ENCODE measurements at regions not wholly inside any gene's neighbourhood (a gene's known extent, or its start where the extent isn't known, plus 50 kb on each side); places are given as distances from the start of the nearest gene placed in this dataset.

DNA sequence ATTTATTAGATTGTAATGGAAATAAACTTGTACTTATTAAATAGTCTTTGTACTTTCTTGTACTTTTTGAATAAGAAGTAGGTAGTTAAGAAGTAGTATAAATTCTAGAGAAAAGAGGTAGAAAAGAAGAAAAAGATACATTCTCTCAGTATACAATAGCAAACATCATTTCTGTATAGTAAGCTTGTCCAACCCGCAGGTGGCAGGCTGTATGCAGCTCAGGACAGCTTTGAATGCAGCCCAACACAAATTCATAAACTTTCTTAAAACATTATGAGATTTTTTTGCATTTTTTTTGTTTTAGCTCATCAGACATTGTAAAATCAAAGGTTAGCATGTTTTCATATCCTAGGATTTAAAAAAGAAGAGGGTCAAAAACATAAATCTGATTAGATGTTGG, 441.6 kb downstream of the DTHD1 start:
- Histone ChIP-seq H3K27me3 (ENCODE audit: control insufficient read depth, insufficient read depth, low read length) (no peaks in the 10 kb centered on the region), H3K36me3 (ENCODE audit: control insufficient read depth, insufficient read depth, low read length) (no peaks in the 10 kb centered on the region), H3K4me3 (ENCODE audit: low read depth, low read length) (no peak overlapping the region)
- ChIA-PET CTCF (no interaction called here), POLR2A (no interaction called here)
- no peak for DNase-seq (ENCODE audit: low read depth)
- TF ChIP-seq, protein P1, sequence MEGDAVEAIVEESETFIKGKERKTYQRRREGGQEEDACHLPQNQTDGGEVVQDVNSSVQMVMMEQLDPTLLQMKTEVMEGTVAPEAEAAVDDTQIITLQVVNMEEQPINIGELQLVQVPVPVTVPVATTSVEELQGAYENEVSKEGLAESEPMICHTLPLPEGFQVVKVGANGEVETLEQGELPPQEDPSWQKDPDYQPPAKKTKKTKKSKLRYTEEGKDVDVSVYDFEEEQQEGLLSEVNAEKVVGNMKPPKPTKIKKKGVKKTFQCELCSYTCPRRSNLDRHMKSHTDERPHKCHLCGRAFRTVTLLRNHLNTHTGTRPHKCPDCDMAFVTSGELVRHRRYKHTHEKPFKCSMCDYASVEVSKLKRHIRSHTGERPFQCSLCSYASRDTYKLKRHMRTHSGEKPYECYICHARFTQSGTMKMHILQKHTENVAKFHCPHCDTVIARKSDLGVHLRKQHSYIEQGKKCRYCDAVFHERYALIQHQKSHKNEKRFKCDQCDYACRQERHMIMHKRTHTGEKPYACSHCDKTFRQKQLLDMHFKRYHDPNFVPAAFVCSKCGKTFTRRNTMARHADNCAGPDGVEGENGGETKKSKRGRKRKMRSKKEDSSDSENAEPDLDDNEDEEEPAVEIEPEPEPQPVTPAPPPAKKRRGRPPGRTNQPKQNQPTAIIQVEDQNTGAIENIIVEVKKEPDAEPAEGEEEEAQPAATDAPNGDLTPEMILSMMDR (IDR thresholded peaks at IDR 0.05; ENCODE audit: insufficient read depth, low read depth, low read length), result no peak

DNA sequence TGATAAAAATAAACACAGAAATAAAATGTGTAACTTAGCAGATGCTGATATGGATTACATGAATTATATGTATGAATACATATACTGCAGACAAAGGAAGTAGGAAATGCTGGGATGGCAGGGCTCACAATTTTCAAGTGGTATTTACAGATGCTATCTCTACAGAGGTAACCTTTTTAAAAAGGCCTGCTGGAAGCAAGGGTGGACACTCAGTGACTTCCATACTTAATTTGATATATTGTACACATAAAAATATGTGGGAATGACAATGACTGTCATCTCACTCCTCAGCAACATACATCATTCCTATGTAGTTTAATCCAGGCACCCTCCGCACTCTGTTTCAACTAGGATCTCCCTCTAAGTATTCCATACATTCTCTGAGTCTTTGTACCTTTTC, 452.9 kb downstream of the DTHD1 start:
- no peaks in the 10 kb centered on the region for H3K27me3 ChIP-seq (ENCODE audit: control insufficient read depth, insufficient read depth, low read length)
- DNase-seq (ENCODE audit: low read depth), result no peak
- CTCF ChIA-PET, result no interaction called here
- H3K4me3 ChIP-seq (ENCODE audit: low read depth, low read length), result no peak overlapping the region
- H3K36me3 ChIP-seq (ENCODE audit: control insufficient read depth, insufficient read depth, low read length), result no peaks in the 10 kb centered on the region
- POLR2A ChIA-PET, result no interaction called here
- TF ChIP-seq, protein P1 (IDR thresholded peaks at IDR 0.05; ENCODE audit: insufficient read depth, low read depth, low read length), result no peak

DNA sequence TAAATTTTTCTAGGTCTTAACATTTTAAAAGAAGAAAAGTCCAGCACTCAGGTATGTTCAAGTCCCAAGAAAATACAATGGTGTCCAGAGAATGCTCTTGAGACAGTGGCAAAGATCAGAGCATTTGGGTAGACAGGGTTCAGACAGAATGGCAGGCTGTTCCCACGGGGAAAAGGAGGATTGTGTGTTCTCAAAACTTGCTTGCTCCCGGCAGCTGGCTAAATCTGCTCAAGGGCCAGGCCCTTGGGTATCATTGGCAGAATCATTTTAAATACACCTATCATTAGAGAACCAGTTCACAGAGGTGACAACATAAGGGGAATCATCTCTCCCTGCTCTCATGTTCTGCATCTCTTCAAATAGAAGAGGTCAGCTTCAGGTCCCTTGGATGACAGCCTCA, 456.3 kb downstream of the DTHD1 start:
- no peak for DNase-seq (ENCODE audit: low read depth)
- TF ChIP-seq, protein P1 (IDR thresholded peaks at IDR 0.05; ENCODE audit: insufficient read depth, low read depth, low read length), result no peak
- no peaks in the 10 kb centered on the region for H3K27me3 ChIP-seq (ENCODE audit: control insufficient read depth, insufficient read depth, low read length)

DNA sequence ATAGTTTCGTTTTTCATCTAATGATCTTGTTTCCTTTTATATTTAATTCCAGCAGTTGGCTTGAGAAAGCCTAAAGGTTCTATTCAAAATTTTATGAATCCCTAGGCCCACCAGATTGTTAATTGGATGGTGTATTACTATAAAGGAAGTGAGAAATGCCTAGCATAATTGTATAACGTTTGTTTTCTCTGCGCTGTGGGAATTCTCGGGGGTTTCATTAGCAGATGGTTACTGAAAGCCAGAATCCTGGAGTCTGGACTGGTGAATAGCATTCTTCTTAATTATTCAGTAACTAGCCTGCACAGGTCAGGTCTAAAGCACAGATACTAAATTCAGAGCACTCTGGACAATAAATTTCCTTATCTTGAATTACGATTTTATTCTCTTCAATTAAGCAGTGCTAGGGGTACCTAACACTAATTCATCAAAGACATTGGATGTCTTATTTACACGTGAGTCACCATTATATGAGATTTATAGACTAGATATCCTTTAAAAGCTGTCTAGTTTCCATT, 459.4 kb downstream of the DTHD1 start:
- ChIA-PET POLR2A (no interaction called here), CTCF (no interaction called here)
- no peak overlapping the region for H3K4me3 ChIP-seq (ENCODE audit: low read depth, low read length)
- DNase-seq (ENCODE audit: low read depth), result no peak
- H3K27me3 ChIP-seq (ENCODE audit: control insufficient read depth, insufficient read depth, low read length), result no peaks in the 10 kb centered on the region
- no peaks in the 10 kb centered on the region for H3K36me3 ChIP-seq (ENCODE audit: control insufficient read depth, insufficient read depth, low read length)
- TF ChIP-seq, protein P1 (IDR thresholded peaks at IDR 0.05; ENCODE audit: insufficient read depth, low read depth, low read length), result no peak

More for the DNA sequence above, 456.3 kb downstream of the DTHD1 start:
- ChIA-PET POLR2A (no interaction called here), CTCF (no interaction called here)
- H3K36me3 ChIP-seq (ENCODE audit: control insufficient read depth, insufficient read depth, low read length), result no peaks in the 10 kb centered on the region
- no peak overlapping the region for H3K4me3 ChIP-seq (ENCODE audit: low read depth, low read length)

DNA sequence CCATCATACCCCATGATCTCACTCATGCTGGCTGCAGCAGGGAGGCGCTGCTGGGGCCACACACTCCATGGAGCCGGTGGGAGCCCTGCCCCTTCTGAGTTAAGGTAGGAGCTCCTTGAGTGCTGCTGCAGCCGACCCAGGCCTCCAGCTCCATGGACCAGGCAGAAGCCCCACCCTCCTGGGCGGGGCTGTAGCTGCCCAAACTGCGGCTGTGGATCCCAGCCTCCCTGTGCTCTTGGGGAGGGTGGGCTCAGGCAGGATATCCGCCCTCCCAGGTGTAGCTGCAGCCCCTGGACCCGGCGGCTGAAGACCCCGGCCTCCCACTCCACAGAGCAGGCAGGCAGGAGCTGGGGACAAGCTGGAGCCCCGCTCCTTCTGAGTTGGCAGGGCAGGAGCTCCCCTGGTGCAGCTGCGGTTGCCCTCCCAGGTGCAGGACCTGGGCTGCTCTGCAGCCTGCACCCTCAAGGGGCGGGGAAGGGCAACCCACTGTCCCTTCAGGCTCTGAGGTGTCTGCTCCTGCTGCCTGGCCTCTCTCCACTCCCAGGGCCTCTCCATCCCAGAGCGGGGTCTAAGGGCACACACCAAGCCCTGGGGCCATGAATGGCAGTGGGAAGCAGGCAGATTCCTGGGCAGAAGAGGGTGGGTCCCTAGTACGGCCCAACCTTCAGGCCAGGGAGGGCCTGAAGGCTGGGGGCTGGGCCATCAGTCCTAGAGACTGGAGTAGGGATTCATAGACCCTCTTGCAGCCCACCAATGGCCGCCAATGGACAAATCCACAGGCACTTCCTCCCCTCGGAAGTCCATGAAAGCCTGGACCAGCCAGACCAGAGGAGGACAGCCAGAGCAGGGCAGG, 466.1 kb downstream of the DTHD1 start:
- no peak overlapping the region for H3K4me3 ChIP-seq (ENCODE audit: low read depth, low read length)
- TF ChIP-seq, protein P1 (IDR thresholded peaks at IDR 0.05; ENCODE audit: insufficient read depth, low read depth, low read length), result no peak
- DNase-seq (ENCODE audit: low read depth), result no peak
- CTCF ChIA-PET, result no interaction called here
- POLR2A ChIA-PET, result no interaction called here
- no peaks in the 10 kb centered on the region for H3K27me3 ChIP-seq (ENCODE audit: control insufficient read depth, insufficient read depth, low read length)
- no peaks in the 10 kb centered on the region for H3K36me3 ChIP-seq (ENCODE audit: control insufficient read depth, insufficient read depth, low read length)

Measured in BJ (cell line).